Activated naive CD4-positive, alpha-beta T cell treated with anti-CD3 and anti-CD28 coated beads for 36 hours (primary cell): ENCODE measurements at regions not wholly inside any gene's neighbourhood (a gene's known extent, or its start where the extent isn't known, plus 50 kb on each side); places are given as distances from the start of the nearest gene placed in this dataset.

Source experiments
- CTCF ChIA-PET: fragments of 350-600 bp; sonication (Branson Sonifier 250); formaldehyde crosslinking; loops from one replicate; lab custom pipeline; 2021; ENCODE audit warnings: antibody characterized with exemption; lab: Charles Lee
- DNase-seq: peaks from one replicate; pipeline ENCODE4 v3.0.0-alpha.2; 2020
- H3K27ac Mint-ChIP-seq: one replicate; pipeline ENCODE4 v1.8.0; 2021; ENCODE audit warnings: mild to moderate bottlenecking, mixed read lengths
- H3K27me3 Mint-ChIP-seq: one replicate; pipeline ENCODE4 v1.8.0; 2021; ENCODE audit warnings: low read depth, mixed read lengths
- H3K36me3 Mint-ChIP-seq: one replicate; pipeline ENCODE4 v1.8.0; 2021; ENCODE audit warnings: low read depth, mixed read lengths
- H3K4me1 Mint-ChIP-seq: one replicate; pipeline ENCODE4 v1.8.0; 2021; ENCODE audit warnings: low read depth, mixed read lengths
- H3K4me3 Mint-ChIP-seq: one replicate; pipeline ENCODE4 v1.8.0; 2021; ENCODE audit warnings: mild to moderate bottlenecking, moderate library complexity, mixed read lengths
- H3K9me3 Mint-ChIP-seq: one replicate; pipeline ENCODE4 v1.8.0; 2021; ENCODE audit warnings: mixed read lengths
- intact Hi-C: fragments of 100-400 bp; cut with micrococcal nuclease; formaldehyde crosslinking; loops from one replicate; pipeline ENCODE4 v1.15.1; 2023

- CTCF ChIA-PET: no interaction called here
- intact Hi-C loops: no loop called here
- Mint-ChIP-seq H3K27ac (no peak overlapping the region), H3K4me3 (no peak overlapping the region), H3K27me3 (no peaks in the 10 kb centered on the region), H3K36me3 (no peaks in the 10 kb centered on the region), H3K9me3 (no peaks in the 10 kb centered on the region), H3K4me1 (no peaks in the 10 kb centered on the region)
- no peak for DNase-seq
These were observed 229.0 kb upstream of the ZC3H12C start for GRCh38 chr11:109864151-109864661.

DNA sequence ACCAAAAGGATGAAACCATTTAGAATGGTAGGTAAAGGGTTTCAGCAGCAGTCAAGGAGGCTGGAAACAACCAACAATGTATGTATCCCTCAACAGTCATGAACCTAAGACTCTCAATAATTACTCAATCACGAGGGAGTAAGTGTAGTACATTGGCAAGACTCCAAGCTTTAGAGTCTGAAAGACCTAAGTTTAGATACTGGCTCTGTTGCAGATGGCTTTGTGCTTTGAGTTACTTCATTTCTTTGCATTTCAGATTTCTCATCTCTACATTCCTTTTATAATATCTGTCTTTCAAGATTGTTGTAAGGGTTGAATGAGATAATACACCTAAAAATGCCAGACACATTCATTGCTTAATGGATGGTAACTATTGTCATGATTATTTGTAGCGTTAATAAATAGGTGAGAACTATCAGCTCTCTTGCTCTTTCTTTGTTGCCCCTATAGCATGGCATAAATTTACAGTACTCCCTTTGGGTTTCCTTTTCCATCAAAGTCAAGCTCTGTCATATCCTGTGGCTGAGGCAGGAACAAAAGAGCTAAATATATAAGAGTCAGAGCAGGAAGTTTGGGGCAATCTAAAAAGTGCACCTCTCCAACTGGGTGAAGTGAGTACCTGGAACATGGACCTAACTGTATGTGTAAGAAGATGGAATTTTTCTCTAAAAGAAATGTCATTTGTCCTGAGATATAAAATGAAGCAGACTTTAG, 228.2 kb upstream of the ZC3H12C start:
- CTCF ChIA-PET: no interaction called here
- no peaks in the 10 kb centered on the region for H3K27me3 Mint-ChIP-seq
- H3K4me3 Mint-ChIP-seq: no peak overlapping the region
- H3K9me3 Mint-ChIP-seq: no peaks in the 10 kb centered on the region
- DNase-seq: no peak
- intact Hi-C loops: no loop called here
- H3K27ac Mint-ChIP-seq: no peak overlapping the region
- H3K4me1 Mint-ChIP-seq: no peaks in the 10 kb centered on the region
- H3K36me3 Mint-ChIP-seq: no peaks in the 10 kb centered on the region

DNA sequence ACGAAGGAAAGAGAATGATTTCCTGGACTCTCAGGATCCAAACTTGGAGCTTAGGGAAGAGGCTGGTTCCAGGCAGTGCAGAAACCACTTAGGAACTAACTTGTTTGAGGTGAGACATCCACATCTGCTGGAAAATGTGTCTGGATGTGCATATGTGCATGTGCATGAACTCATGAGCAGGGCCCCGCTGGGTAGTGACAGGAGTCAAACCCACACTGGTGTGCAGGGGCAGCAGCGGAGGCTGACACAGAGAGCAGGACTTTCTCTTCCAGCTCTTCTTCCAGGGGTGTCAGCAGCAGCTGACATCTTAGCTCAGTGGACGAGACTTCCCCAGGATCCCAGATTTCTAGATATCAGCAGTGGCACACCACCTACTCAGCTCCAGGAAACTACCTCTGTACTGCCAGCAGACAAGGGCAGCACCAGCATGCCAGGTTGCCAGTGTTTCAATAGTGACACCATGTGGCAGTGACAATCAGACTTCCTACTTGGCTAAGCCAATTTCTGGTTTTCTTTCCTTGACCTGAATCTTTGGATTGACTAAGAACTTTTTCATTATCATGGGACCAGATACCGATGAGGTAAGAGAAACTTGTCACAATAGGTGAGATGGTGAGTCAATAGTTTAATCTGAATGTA, 227.5 kb upstream of the ZC3H12C start:
- H3K4me3 Mint-ChIP-seq: no peak overlapping the region
- peaks cover 2% of the 10 kb centered on the region for H3K9me3 Mint-ChIP-seq
- H3K27ac Mint-ChIP-seq: no peak overlapping the region
- H3K4me1 Mint-ChIP-seq: no peaks in the 10 kb centered on the region
- peaks cover 3% of the 10 kb centered on the region for H3K27me3 Mint-ChIP-seq
- intact Hi-C loops: no loop called here
- H3K36me3 Mint-ChIP-seq: no peaks in the 10 kb centered on the region
- CTCF ChIA-PET: no interaction called here
- DNase-seq: no peak

- no peak overlapping the region for H3K27ac Mint-ChIP-seq
These were observed 225.4 kb upstream of the ZC3H12C start for GRCh38 chr11:109867784-109868183.

DNA sequence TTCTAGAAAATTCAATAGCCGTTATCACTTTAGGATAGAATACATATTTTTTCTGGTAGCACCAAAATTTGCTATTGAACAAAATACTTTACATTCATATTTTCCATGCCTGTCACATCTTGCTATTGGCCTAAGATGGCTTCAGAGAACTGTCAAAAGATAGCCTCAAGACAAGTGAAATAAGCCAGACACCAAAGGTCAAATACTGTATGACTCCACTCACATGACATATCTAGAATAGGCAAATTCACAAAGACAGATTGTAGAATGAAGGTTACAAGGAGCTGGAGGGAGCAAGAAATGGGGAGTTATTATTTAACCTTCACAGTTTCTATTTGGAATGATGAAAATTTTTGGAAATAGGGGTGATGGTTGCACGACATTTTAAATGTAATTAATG, 223.7 kb upstream of the ZC3H12C start:
- peaks cover 3% of the 10 kb centered on the region for H3K27me3 Mint-ChIP-seq
- H3K9me3 Mint-ChIP-seq: peaks cover 2% of the 10 kb centered on the region
- DNase-seq: no peak
- no peaks in the 10 kb centered on the region for H3K4me1 Mint-ChIP-seq
- H3K4me3 Mint-ChIP-seq: no peak overlapping the region
- CTCF ChIA-PET: no interaction called here
- no peaks in the 10 kb centered on the region for H3K36me3 Mint-ChIP-seq
- no peak overlapping the region for H3K27ac Mint-ChIP-seq
- intact Hi-C loops: no loop called here

More at GRCh38 chr11:109867784-109868183, 225.4 kb upstream of the ZC3H12C start:
- DNase-seq: no peak
- H3K27me3 Mint-ChIP-seq: peaks cover 3% of the 10 kb centered on the region
- H3K4me1 Mint-ChIP-seq: no peaks in the 10 kb centered on the region
- intact Hi-C loops: no loop called here
- no peaks in the 10 kb centered on the region for H3K36me3 Mint-ChIP-seq
- H3K9me3 Mint-ChIP-seq: peaks cover 2% of the 10 kb centered on the region
- no peak overlapping the region for H3K4me3 Mint-ChIP-seq
- CTCF ChIA-PET: no interaction called here

DNA sequence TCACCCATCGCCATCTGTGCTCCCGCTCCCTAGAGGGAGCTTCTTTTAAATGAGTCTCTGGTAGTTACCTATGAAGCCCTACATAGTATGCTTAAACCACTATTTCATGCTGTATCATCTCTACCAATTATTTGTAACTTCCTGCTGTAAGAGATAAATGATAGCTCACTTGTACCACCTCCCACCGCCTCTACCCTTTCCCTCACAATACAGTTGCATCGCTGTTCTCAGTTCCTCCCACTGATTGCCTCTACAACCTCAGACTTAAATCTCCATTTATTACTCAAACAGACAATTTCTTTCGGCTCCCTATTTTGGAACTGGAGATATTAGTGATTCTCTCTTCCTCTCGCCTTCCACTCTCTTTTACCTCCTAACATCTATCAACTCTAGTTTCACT, 222.9 kb upstream of the ZC3H12C start:
- DNase-seq: no peak
- CTCF ChIA-PET: no interaction called here
- intact Hi-C loops: no loop called here
- H3K36me3 Mint-ChIP-seq: no peaks in the 10 kb centered on the region
- H3K4me1 Mint-ChIP-seq: no peaks in the 10 kb centered on the region
- no peak overlapping the region for H3K4me3 Mint-ChIP-seq
- H3K27me3 Mint-ChIP-seq: peaks cover 3% of the 10 kb centered on the region
- H3K9me3 Mint-ChIP-seq: peaks cover 2% of the 10 kb centered on the region
- H3K27ac Mint-ChIP-seq: no peak overlapping the region

DNA sequence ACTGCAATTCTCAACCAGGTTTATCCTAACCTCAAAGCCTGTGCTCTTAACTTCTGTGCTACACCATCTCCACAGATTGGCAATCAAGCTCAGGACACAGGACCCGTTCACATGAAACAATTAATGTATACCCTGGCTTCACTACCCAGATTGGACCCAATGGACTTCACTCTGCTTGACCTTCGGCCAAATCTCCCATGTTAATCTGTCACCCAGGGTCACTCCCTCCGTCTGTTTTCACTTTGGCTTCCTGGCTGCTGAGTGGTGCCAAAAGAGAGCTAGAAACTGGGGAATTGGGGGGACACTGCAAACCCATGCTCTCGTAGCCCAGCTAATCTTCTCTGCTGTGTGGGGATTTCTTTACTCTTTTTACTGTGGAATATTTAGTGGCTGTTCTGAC, 216.1 kb upstream of the ZC3H12C start:
- intact Hi-C loops: no loop called here
- no peak overlapping the region for H3K4me3 Mint-ChIP-seq

GRCh38 chr11:109884501-109884900, 208.7 kb upstream of the ZC3H12C start:
- intact Hi-C loops: no loop called here
- no peaks in the 10 kb centered on the region for H3K9me3 Mint-ChIP-seq
- H3K36me3 Mint-ChIP-seq: no peaks in the 10 kb centered on the region

More for the DNA sequence above, 216.1 kb upstream of the ZC3H12C start:
- no peaks in the 10 kb centered on the region for H3K27me3 Mint-ChIP-seq
- H3K9me3 Mint-ChIP-seq: no peaks in the 10 kb centered on the region
- H3K4me1 Mint-ChIP-seq: no peaks in the 10 kb centered on the region
- DNase-seq: no peak
- no peaks in the 10 kb centered on the region for H3K36me3 Mint-ChIP-seq
- H3K27ac Mint-ChIP-seq: no peak overlapping the region
- CTCF ChIA-PET: no interaction called here

DNA sequence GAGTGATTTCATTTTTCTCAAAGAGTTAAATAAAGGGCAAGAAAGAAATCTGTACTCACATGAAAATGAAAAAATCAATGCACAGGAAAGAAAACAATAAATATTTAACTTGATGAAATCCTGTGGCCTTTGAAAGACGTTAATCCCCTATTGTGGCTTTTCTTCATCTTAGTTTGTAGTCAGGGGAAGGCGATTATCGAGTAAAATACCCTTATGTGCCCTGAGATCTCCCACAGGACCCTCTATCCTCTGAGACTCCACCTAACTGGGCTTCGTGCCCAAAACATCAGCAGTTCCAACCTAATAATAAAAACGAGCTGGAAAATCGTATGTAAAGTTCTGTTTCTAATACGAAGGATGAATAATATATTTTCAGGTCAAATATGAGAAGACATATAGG, 208.2 kb upstream of the ZC3H12C start:
- H3K36me3 Mint-ChIP-seq: no peaks in the 10 kb centered on the region
- no peaks in the 10 kb centered on the region for H3K4me1 Mint-ChIP-seq

More at GRCh38 chr11:109884501-109884900, 208.7 kb upstream of the ZC3H12C start:
- no peaks in the 10 kb centered on the region for H3K4me1 Mint-ChIP-seq
- no peak overlapping the region for H3K27ac Mint-ChIP-seq
- no peak for DNase-seq
- CTCF ChIA-PET: interaction anchor here (1.1 kb wide), 1 partner anchor 32 kb away, joined by 3 read pairs; no protein-coding TSS in a partner anchor
- no peaks in the 10 kb centered on the region for H3K27me3 Mint-ChIP-seq
- no peak overlapping the region for H3K4me3 Mint-ChIP-seq

DNA sequence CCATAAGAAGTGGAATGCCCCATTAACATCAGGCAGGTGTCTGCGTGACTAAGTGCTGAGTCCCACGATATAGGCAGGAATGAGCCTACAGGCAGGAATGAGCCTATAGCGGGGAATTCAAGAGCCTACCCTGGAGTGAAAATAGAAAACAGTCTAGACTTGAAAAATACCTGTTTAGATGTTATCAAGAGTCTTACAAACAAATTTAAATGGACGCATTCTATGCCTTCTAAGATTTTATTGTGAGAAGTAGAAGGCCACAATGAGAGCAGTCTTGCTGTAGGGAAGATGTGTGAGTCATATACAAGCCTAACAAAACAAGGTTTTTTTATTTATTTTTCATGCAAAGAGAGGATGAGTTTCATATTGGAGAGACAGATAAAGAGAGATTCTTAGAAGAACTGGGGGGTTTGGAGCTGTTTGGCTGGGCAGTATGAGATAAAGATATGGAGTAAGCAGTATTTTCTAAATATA, 200.8 kb upstream of the ZC3H12C start:
- CTCF ChIA-PET: no interaction called here

More for the DNA sequence above, 208.2 kb upstream of the ZC3H12C start:
- H3K4me3 Mint-ChIP-seq: no peak overlapping the region
- CTCF ChIA-PET: no interaction called here
- no peak for DNase-seq
- intact Hi-C loops: no loop called here
- no peaks in the 10 kb centered on the region for H3K9me3 Mint-ChIP-seq
- no peaks in the 10 kb centered on the region for H3K27me3 Mint-ChIP-seq
- no peak overlapping the region for H3K27ac Mint-ChIP-seq

GRCh38 chr11:109894242-109894641, 198.9 kb upstream of the ZC3H12C start:
- CTCF ChIA-PET: no interaction called here
- H3K4me1 Mint-ChIP-seq: no peaks in the 10 kb centered on the region

More for the DNA sequence above, 200.8 kb upstream of the ZC3H12C start:
- no peak for DNase-seq
- intact Hi-C loops: no loop called here
- Mint-ChIP-seq H3K9me3 (no peaks in the 10 kb centered on the region), H3K27me3 (no peaks in the 10 kb centered on the region), H3K4me1 (no peaks in the 10 kb centered on the region), H3K4me3 (no peak overlapping the region), H3K27ac (no peak overlapping the region), H3K36me3 (no peaks in the 10 kb centered on the region)

GRCh38 chr11:109898592-109898991, 194.6 kb upstream of the ZC3H12C start:
- intact Hi-C loops: no loop called here
- no peak overlapping the region for H3K27ac Mint-ChIP-seq
- H3K36me3 Mint-ChIP-seq: no peaks in the 10 kb centered on the region
- H3K4me1 Mint-ChIP-seq: no peaks in the 10 kb centered on the region
- peaks cover 3% of the 10 kb centered on the region for H3K9me3 Mint-ChIP-seq
- CTCF ChIA-PET: no interaction called here
- no peaks in the 10 kb centered on the region for H3K27me3 Mint-ChIP-seq
- no peak overlapping the region for H3K4me3 Mint-ChIP-seq
- DNase-seq: no peak

More at GRCh38 chr11:109894242-109894641, 198.9 kb upstream of the ZC3H12C start:
- Mint-ChIP-seq H3K4me3 (no peak overlapping the region), H3K27ac (no peak overlapping the region), H3K9me3 (peaks cover 2% of the 10 kb centered on the region), H3K27me3 (no peaks in the 10 kb centered on the region), H3K36me3 (no peaks in the 10 kb centered on the region)
- no peak for DNase-seq
- intact Hi-C loops: no loop called here
